Endothelial cell of umbilical vein (primary cell): ENCODE measurements at regions not wholly inside any gene's neighbourhood (a gene's known extent, or its start where the extent isn't known, plus 50 kb on each side); places are given as distances from the start of the nearest gene placed in this dataset.

ENCODE experiments used
- BruUV-seq: library from RNA; stranded (reverse); fragments of 400-500 nt; replicated peaks from 2 replicates; lab custom pipeline; 2021; lab: Mats Ljungman, UMichigan
- CTCF ChIA-PET: fragments of 300-600, 350-600 bp; sonication (Branson Sonifier 250); formaldehyde crosslinking; loops from one replicate; lab custom pipeline; 2021; ENCODE audit warnings: antibody characterized with exemption, inconsistent platforms; lab: Charles Lee
- POLR2A ChIA-PET: fragments of 300-600, 350-600 bp; sonication (Branson Sonifier 250); formaldehyde crosslinking; loops from one replicate; lab custom pipeline; 2021; ENCODE audit warnings: antibody characterized with exemption, inconsistent platforms; lab: Charles Lee
- DNase-seq: peaks from one replicate; pipeline ENCODE4 v3.0.0-alpha.2; 2011; ENCODE audit warnings: low read depth, low spot score
- FAIRE-seq: peaks from 2 replicates; lab custom pipeline; 2011; peaks lifted over from hg19 to GRCh38; lab: Jason Lieb, UNC
- H2AFZ ChIP-seq: 2 replicates; pipeline ENCODE4 v1.6.0; 2012; ENCODE audit warnings: low read depth, low read length, control low read depth, inconsistent platforms
- H3K27ac ChIP-seq: 2 replicates; pipeline ENCODE4 v1.5.1; 2011; ENCODE audit warnings: low read depth, mild to moderate bottlenecking, control low read depth, low read length, moderate library complexity; ENCODE audit not compliant: insufficient read depth
- H3K27me3 ChIP-seq, 2 experiments: 2 replicates each; pipeline versions ENCODE4 v1.6.0 to v1.6.1; 2011; ENCODE audit warnings: low read length in 2 of 2, mixed read lengths in 1 of 2; ENCODE audit not compliant: control insufficient read depth in 2 of 2, insufficient read depth in 2 of 2
- H3K36me3 ChIP-seq, 2 experiments: 2 replicates in 1 of 2; 3 replicates in 1 of 2; pipeline ENCODE4 v1.5.1; 2011; ENCODE audit warnings: low read length in 2 of 2, mild to moderate bottlenecking in 1 of 2, moderate library complexity in 1 of 2; ENCODE audit not compliant: control insufficient read depth in 2 of 2, insufficient read depth in 2 of 2; ENCODE audit errors: extremely low read depth in 1 of 2
- H3K4me1 ChIP-seq: 3 replicates; pipeline ENCODE4 v1.5.1; 2011; ENCODE audit warnings: mild to moderate bottlenecking, low read length; ENCODE audit not compliant: control insufficient read depth, insufficient read depth; ENCODE audit errors: extremely low read depth
- H3K4me2 ChIP-seq: 2 replicates; pipeline ENCODE4 v1.6.1; 2011; ENCODE audit warnings: low read length, control low read depth, mixed read lengths; ENCODE audit not compliant: insufficient read depth
- H3K4me3 ChIP-seq, 3 experiments: fragments of 200-600 bp in 1 of 3; sonication (generic), shearing (Covaris generic) in 1 of 3; replicated peaks in 1 of 3; 2 replicates each; pipeline ENCODE4 v1.5.1; 2011 to 2016; ENCODE audit warnings: control low read depth in 3 of 3, low read length in 3 of 3, mild to moderate bottlenecking in 2 of 3, inconsistent platforms in 1 of 3, low read depth in 1 of 3, moderate library complexity in 1 of 3; ENCODE audit not compliant: insufficient read depth in 1 of 3
- H3K79me2 ChIP-seq: 2 replicates; pipeline ENCODE4 v1.6.0; 2012; ENCODE audit warnings: low read length, inconsistent platforms; ENCODE audit not compliant: control insufficient read depth, insufficient read depth
- H3K9ac ChIP-seq: replicated peaks from 2 replicates; pipeline ENCODE3; 2011; ENCODE audit warnings: low read length, control low read depth; ENCODE audit not compliant: insufficient read depth; ENCODE audit errors: extremely low read depth
- H3K9me1 ChIP-seq: replicated peaks from 3 replicates; pipeline ENCODE4 v1.6.0; 2011; ENCODE audit warnings: mild to moderate bottlenecking, low read length; ENCODE audit not compliant: control insufficient read depth, insufficient read depth; ENCODE audit errors: extremely low read depth
- H3K9me3 ChIP-seq: replicated peaks from 2 replicates; pipeline ENCODE4 v1.5.1; 2012; ENCODE audit warnings: low read length, inconsistent platforms; ENCODE audit not compliant: control insufficient read depth, insufficient read depth
- H4K20me1 ChIP-seq: replicated peaks from 2 replicates; pipeline ENCODE3; 2011; ENCODE audit warnings: mild to moderate bottlenecking, low read length; ENCODE audit not compliant: control insufficient read depth, insufficient read depth; ENCODE audit errors: extremely low read depth
- GATA2 ChIP-seq: IDR thresholded peaks from 2 replicates; pipeline ENCODE4 v1.7.0; 2011; ENCODE audit warnings: low read depth, mild to moderate bottlenecking, moderate library complexity, mixed read lengths, low read length; ENCODE audit not compliant: insufficient read length, insufficient read depth
- MAX ChIP-seq: IDR thresholded peaks from 2 replicates; pipeline ENCODE4 v1.6.1; 2011; ENCODE audit not compliant: insufficient read depth, insufficient read length
- dilution Hi-C: fragments of 300-500 bp; cut with MboI; formaldehyde crosslinking; loops from one replicate; pipeline ENCODE4 v1.15.0; 2019; ENCODE audit warnings: low sequenced_read_pairs; ENCODE audit not compliant: extremely low pct_ligation_motif_present
- intact Hi-C: fragments of 100-400 bp; cut with micrococcal nuclease; formaldehyde crosslinking; loops from one replicate; pipeline ENCODE4 v1.10.0; 2022

GRCh38 chr2:33782395-33783230 lies 183.5 kb upstream of the FAM98A start:
- CTCF ChIA-PET, result interaction anchor here (0.6 kb wide), 1 partner anchor 327 kb away, joined by 7 read pairs; no protein-coding TSS in a partner anchor

GRCh38 chr2:33777786-33778185 lies 178.7 kb upstream of the FAM98A start:
- no peaks in the 10 kb centered on the region for H3K27me3 ChIP-seq
- no peaks in the 10 kb centered on the region for H4K20me1 ChIP-seq
- H3K4me2 ChIP-seq, result no peak overlapping the region
- H3K36me3 ChIP-seq, result no peaks in the 10 kb centered on the region
- no peak overlapping the region for H3K4me3 ChIP-seq
- intact Hi-C loops (no loop called here), dilution Hi-C loops (no loop called here)
- no peaks in the 10 kb centered on the region for H3K79me2 ChIP-seq
- H3K27ac ChIP-seq, result no peak overlapping the region
- H3K9me1 ChIP-seq, result no peaks in the 10 kb centered on the region
- CTCF ChIA-PET, result no interaction called here
- BruUV-seq, result no TSS peak
- no peak for TF ChIP-seq GATA2
- DNase-seq, result no peak
- H2AFZ ChIP-seq, result no peak overlapping the region
- no peaks in the 10 kb centered on the region for H3K9me3 ChIP-seq
- POLR2A ChIA-PET, result no interaction called here
- no peak overlapping the region for H3K9ac ChIP-seq
- no peaks in the 10 kb centered on the region for H3K4me1 ChIP-seq
- FAIRE-seq, result no peak

More at GRCh38 chr2:33782395-33783230, 183.5 kb upstream of the FAM98A start:
- Histone ChIP-seq H3K9me1 (no peaks in the 10 kb centered on the region), H3K79me2 (no peaks in the 10 kb centered on the region), H3K4me3 (no peak overlapping the region), H3K9ac (no peak overlapping the region), H3K4me1 (no peaks in the 10 kb centered on the region), H2AFZ (no peak overlapping the region), H3K36me3 (no peaks in the 10 kb centered on the region), H3K9me3 (no peaks in the 10 kb centered on the region), H3K4me2 (no peak overlapping the region), H4K20me1 (no peaks in the 10 kb centered on the region), H3K27me3 (no peaks in the 10 kb centered on the region), H3K27ac (no peak overlapping the region)
- TF ChIP-seq MAX, result no peak
- POLR2A ChIA-PET, result no interaction called here
- intact Hi-C loops (no loop called here), dilution Hi-C loops (no loop called here)
- no peak for FAIRE-seq
- BruUV-seq, result no TSS peak
- DNase-seq, result no peak
